ENCODE measurements at regions not wholly inside any gene's neighbourhood (a gene's known extent, or its start where the extent isn't known, plus 50 kb on each side); places are given as distances from the start of the nearest gene placed in this dataset.

DNA sequence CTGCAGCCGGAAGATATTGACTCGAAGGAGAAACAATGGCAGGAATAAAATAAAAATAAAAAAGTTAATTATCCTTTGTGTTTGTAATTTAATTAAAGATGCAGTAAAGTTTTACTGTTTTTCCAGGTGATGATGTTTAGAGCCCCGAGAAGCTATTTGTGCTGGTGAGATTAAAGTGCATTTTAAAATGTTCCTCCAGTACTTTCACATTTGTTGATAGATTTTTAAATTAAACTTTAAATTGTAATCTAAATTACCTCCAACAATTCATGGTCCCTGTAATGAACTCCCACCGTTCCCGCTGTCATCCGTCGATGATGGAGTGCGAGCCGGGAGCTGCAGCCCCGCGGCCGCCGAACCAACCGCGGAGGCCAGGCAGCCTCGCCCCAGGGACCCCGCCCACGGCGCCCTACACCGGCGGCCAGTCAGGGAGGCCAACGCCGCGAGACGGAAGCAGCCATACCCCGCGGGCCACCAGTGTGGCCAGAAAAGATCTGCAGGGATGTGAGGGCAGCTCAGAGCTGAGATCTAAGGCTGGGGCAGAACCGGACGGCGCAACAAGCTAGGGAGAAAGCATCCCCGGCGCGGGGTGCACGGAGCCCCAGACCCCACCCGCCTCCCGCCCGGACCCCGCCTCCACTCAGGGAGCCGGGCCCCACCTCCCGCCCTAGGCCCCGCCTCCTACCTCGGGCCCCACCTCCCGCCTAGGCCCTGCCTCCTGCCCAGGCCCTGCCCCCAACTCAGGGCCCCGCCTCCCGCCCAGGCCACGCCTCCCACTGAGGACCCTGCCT lies 104.0 kb downstream of the FAM53A start (continued):
- TF ChIP-seq NR4A1 (CRISPR knock-in tag; IDR thresholded peaks at IDR 0.05) (no peak), NR4A1 (tag; IDR thresholded peaks at IDR 0.05) (no peak), THRAP3 (IDR thresholded peaks at IDR 0.05; ENCODE audit: borderline replicate concordance) (no peak), ELF1 (tag; IDR thresholded peaks at IDR 0.05) (peak; percentile 15; the same call in 1 of the 2 replicates), ZNF444 (CRISPR knock-in tag; IDR thresholded peaks at IDR 0.05) (no peak), REST (IDR thresholded peaks at IDR 0.05; ENCODE audit: borderline replicate concordance) (no peak), REST (CRISPR knock-in tag; IDR thresholded peaks at IDR 0.05; ENCODE audit: low read depth) (peak; percentile 46; the same call in 1 of the 2 replicates), PRMT5 (CRISPR knock-in tag; IDR thresholded peaks at IDR 0.05) (no peak), HMGN3 (IDR thresholded peaks at IDR 0.05; ENCODE audit: borderline replicate concordance, extremely low read depth, insufficient read length, low read depth, low read length) (peak; percentile 85), SRSF1 (IDR thresholded peaks at IDR 0.05; ENCODE audit: low read depth, low read length) (no peak), CTBP1 (IDR thresholded peaks at IDR 0.05; ENCODE audit: borderline replicate concordance) (no peak; the same call in 1 of the 2 replicates), CHD2 (IDR thresholded peaks at IDR 0.05; ENCODE audit: low read depth, low read length) (0 out of 2 replicates have a peak, but pooled peaks have one; percentile 10), KHSRP (IDR thresholded peaks at IDR 0.05) (no peak)
- TF ChIP-seq, protein P1, sequence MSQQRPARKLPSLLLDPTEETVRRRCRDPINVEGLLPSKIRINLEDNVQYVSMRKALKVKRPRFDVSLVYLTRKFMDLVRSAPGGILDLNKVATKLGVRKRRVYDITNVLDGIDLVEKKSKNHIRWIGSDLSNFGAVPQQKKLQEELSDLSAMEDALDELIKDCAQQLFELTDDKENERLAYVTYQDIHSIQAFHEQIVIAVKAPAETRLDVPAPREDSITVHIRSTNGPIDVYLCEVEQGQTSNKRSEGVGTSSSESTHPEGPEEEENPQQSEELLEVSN (IDR thresholded peaks at IDR 0.05; ENCODE audit: borderline replicate concordance in 1 of 2, extremely low read depth in 1 of 2, insufficient read depth in 1 of 2, insufficient read length in 1 of 2, low read depth in 1 of 2, low read length in 1 of 2, poor library complexity in 1 of 2, severe bottlenecking in 1 of 2) = peak in 1 of 2 experiments; percentile 56
- TF ChIP-seq, protein P2, sequence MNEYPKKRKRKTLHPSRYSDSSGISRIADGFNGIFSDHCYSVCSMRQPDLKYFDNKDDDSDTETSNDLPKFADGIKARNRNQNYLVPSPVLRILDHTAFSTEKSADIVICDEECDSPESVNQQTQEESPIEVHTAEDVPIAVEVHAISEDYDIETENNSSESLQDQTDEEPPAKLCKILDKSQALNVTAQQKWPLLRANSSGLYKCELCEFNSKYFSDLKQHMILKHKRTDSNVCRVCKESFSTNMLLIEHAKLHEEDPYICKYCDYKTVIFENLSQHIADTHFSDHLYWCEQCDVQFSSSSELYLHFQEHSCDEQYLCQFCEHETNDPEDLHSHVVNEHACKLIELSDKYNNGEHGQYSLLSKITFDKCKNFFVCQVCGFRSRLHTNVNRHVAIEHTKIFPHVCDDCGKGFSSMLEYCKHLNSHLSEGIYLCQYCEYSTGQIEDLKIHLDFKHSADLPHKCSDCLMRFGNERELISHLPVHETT (CRISPR knock-in tag; conservative IDR thresholded peaks at IDR 0.05 in 1 of 2, IDR thresholded peaks at IDR 0.05 in 1 of 2) = peak in 1 of 2 experiments; percentile 64; a peak in 1 of 4 replicates

All from K562 (cell line).